ENCODE measurements at regions not wholly inside any gene's neighbourhood (a gene's known extent, or its start where the extent isn't known, plus 50 kb on each side); places are given as distances from the start of the nearest gene placed in this dataset.

GRCh38 chr20:4490606-4491280 is 195.5 kb upstream of the PRNP start:
- Mint-ChIP-seq H3K4me1 (peaks cover 6 to 13% of the 10 kb centered on the region in 2 experiments), H3K36me3 (ENCODE audit: insufficient read depth in 1 of 3, low read depth in 3 of 3) (no peaks in the 10 kb centered on the region), H3K27me3 (ENCODE audit: low read depth) (no peaks in the 10 kb centered on the region), H3K9me3 (no peaks in the 10 kb centered on the region), H3K4me3 (no peak overlapping the region), H3K27ac (no peak overlapping the region)
- no peak for DNase-seq
- Histone ChIP-seq H3K18ac (ENCODE audit: insufficient read length, low read depth, low read length) (no peak overlapping the region), H4K8ac (replicated peaks; ENCODE audit: insufficient read length, low read depth, low read length) (no peak overlapping the region), H3K27ac (ENCODE audit: insufficient read length, low read depth, low read length) (no peak overlapping the region), H3K14ac (ENCODE audit: insufficient read depth, low read length) (no peak overlapping the region), H3K56ac (ENCODE audit: insufficient read length, low read depth, low read length) (no peak overlapping the region), H3K4ac (ENCODE audit: low read depth, low read length) (no peak overlapping the region), H2BK5ac (ENCODE audit: insufficient read length, low read length) (no peak overlapping the region), H2AK5ac (ENCODE audit: insufficient read length, low read length) (no peak overlapping the region), H2BK120ac (ENCODE audit: low read depth, low read length, poor library complexity, severe bottlenecking) (no peak overlapping the region), H3T11ph (ENCODE audit: low read length) (no peak overlapping the region), H2BK12ac (ENCODE audit: insufficient read length, low read depth, low read length) (no peak overlapping the region), H3K23me2 (ENCODE audit: insufficient read length, low read depth, low read length, poor library complexity, severe bottlenecking) (no peaks in the 10 kb centered on the region), H3K27me3 (ENCODE audit: insufficient read depth, low read length) (no peaks in the 10 kb centered on the region), H3K79me1 (ENCODE audit: insufficient read depth, low read depth, low read length, poor library complexity, severe bottlenecking) (no peaks in the 10 kb centered on the region), H3K9ac (ENCODE audit: extremely low read depth, insufficient read length, low read length) (no peak overlapping the region), H2BK20ac (ENCODE audit: low read depth, low read length, poor library complexity, severe bottlenecking) (no peak overlapping the region), H3K23ac (ENCODE audit: insufficient read length, low read depth, low read length) (no peak overlapping the region), H2AFZ (ENCODE audit: low read length) (no peak overlapping the region), H4K5ac (ENCODE audit: insufficient read length, low read depth, low read length) (no peak overlapping the region), H4K20me1 (ENCODE audit: control insufficient read depth, insufficient read depth, insufficient read length) (no peaks in the 10 kb centered on the region), H2BK15ac (ENCODE audit: low read depth, low read length) (no peak overlapping the region), H4K91ac (ENCODE audit: insufficient read length, low read depth, low read length) (no peak overlapping the region), H3K9me3 (ENCODE audit: control insufficient read depth, low read depth, low read length) (no peaks in the 10 kb centered on the region), H3K4me1 (ENCODE audit: insufficient read depth, low read length) (peaks cover 5% of the 10 kb centered on the region; the same call in 1 of the 2 replicates), H3K4me2 (ENCODE audit: insufficient read depth, insufficient read length, low read length) (no peak overlapping the region), H3K79me2 (ENCODE audit: insufficient read depth, low read length) (no peaks in the 10 kb centered on the region)
- TF ChIP-seq, protein P1, sequence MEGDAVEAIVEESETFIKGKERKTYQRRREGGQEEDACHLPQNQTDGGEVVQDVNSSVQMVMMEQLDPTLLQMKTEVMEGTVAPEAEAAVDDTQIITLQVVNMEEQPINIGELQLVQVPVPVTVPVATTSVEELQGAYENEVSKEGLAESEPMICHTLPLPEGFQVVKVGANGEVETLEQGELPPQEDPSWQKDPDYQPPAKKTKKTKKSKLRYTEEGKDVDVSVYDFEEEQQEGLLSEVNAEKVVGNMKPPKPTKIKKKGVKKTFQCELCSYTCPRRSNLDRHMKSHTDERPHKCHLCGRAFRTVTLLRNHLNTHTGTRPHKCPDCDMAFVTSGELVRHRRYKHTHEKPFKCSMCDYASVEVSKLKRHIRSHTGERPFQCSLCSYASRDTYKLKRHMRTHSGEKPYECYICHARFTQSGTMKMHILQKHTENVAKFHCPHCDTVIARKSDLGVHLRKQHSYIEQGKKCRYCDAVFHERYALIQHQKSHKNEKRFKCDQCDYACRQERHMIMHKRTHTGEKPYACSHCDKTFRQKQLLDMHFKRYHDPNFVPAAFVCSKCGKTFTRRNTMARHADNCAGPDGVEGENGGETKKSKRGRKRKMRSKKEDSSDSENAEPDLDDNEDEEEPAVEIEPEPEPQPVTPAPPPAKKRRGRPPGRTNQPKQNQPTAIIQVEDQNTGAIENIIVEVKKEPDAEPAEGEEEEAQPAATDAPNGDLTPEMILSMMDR (conservative IDR thresholded peaks at IDR 0.05): no peak
- WGBS (ENCODE audit: extremely low coverage, insufficient read length, low lambda C conversion rate): no CpG with 5 or more reads among the region's 6 CpGs

Measured in H9 (cell line).